SU-DHL-6 (cell line): ENCODE measurements at regions not wholly inside any gene's neighbourhood (a gene's known extent, or its start where the extent isn't known, plus 50 kb on each side); places are given as distances from the start of the nearest gene placed in this dataset.

Experiments used
- CTCF ChIP-seq: fragments of 200-600 bp; sonication (generic); IDR thresholded peaks from one replicate; pipeline ENCODE4 v1.5.1; 2017; ENCODE audit warnings: antibody characterized with exemption, mild to moderate bottlenecking, low read length, moderate library complexity; ENCODE audit not compliant: insufficient read depth, poor library complexity, severe bottlenecking
- EZH2phosphoT487 ChIP-seq: fragments of 200-600 bp; sonication (generic), shearing (Covaris generic); conservative IDR thresholded peaks from 2 replicates; pipeline ENCODE4 v1.6.1; 2018; ENCODE audit warnings: mild to moderate bottlenecking, antibody characterized with exemption, low read length, moderate library complexity, mixed read lengths

- TF ChIP-seq CTCF (no peak), EZH2phosphoT487 (no peak)
These were observed 736.7 kb upstream of the RIOK2 start for GRCh38 chr5:97919719-97920118.
